ENCODE measurements at regions not wholly inside any gene's neighbourhood (a gene's known extent, or its start where the extent isn't known, plus 50 kb on each side); places are given as distances from the start of the nearest gene placed in this dataset.
A peak's percentile ranks its signal among the peaks of the same experiment; 100 is the strongest.

GRCh38 chr6:146990821-146991798 is 213.1 kb upstream of the STXBP5 start (continued):
- TF ChIP-seq ZNF747 (CRISPR knock-in tag; IDR thresholded peaks at IDR 0.05; ENCODE audit: borderline replicate concordance), result no peak
- no peak for TF ChIP-seq ZNF253 (CRISPR knock-in tag; IDR thresholded peaks at IDR 0.05; ENCODE audit: borderline replicate concordance)
- no peak for TF ChIP-seq PHF20 (CRISPR knock-in tag; IDR thresholded peaks at IDR 0.05)
- TF ChIP-seq, protein P1, sequence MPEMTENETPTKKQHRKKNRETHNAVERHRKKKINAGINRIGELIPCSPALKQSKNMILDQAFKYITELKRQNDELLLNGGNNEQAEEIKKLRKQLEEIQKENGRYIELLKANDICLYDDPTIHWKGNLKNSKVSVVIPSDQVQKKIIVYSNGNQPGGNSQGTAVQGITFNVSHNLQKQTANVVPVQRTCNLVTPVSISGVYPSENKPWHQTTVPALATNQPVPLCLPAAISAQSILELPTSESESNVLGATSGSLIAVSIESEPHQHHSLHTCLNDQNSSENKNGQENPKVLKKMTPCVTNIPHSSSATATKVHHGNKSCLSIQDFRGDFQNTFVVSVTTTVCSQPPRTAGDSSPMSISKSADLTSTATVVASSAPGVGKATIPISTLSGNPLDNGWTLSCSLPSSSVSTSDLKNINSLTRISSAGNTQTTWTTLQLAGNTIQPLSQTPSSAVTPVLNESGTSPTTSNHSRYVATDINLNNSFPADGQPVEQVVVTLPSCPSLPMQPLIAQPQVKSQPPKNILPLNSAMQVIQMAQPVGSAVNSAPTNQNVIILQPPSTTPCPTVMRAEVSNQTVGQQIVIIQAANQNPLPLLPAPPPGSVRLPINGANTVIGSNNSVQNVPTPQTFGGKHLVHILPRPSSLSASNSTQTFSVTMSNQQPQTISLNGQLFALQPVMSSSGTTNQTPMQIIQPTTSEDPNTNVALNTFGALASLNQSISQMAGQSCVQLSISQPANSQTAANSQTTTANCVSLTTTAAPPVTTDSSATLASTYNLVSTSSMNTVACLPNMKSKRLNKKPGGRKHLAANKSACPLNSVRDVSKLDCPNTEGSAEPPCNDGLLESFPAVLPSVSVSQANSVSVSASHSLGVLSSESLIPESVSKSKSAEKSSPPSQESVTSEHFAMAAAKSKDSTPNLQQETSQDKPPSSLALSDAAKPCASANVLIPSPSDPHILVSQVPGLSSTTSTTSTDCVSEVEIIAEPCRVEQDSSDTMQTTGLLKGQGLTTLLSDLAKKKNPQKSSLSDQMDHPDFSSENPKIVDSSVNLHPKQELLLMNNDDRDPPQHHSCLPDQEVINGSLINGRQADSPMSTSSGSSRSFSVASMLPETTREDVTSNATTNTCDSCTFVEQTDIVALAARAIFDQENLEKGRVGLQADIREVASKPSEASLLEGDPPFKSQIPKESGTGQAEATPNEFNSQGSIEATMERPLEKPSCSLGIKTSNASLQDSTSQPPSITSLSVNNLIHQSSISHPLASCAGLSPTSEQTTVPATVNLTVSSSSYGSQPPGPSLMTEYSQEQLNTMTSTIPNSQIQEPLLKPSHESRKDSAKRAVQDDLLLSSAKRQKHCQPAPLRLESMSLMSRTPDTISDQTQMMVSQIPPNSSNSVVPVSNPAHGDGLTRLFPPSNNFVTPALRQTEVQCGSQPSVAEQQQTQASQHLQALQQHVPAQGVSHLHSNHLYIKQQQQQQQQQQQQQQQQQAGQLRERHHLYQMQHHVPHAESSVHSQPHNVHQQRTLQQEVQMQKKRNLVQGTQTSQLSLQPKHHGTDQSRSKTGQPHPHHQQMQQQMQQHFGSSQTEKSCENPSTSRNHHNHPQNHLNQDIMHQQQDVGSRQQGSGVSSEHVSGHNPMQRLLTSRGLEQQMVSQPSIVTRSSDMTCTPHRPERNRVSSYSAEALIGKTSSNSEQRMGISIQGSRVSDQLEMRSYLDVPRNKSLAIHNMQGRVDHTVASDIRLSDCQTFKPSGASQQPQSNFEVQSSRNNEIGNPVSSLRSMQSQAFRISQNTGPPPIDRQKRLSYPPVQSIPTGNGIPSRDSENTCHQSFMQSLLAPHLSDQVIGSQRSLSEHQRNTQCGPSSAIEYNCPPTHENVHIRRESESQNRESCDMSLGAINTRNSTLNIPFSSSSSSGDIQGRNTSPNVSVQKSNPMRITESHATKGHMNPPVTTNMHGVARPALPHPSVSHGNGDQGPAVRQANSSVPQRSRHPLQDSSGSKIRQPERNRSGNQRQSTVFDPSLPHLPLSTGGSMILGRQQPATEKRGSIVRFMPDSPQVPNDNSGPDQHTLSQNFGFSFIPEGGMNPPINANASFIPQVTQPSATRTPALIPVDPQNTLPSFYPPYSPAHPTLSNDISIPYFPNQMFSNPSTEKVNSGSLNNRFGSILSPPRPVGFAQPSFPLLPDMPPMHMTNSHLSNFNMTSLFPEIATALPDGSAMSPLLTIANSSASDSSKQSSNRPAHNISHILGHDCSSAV (CRISPR knock-in tag; IDR thresholded peaks at IDR 0.05; ENCODE audit: borderline replicate concordance), result no peak
- TF ChIP-seq ZFP62 (CRISPR knock-in tag; IDR thresholded peaks at IDR 0.05), result no peak
- no peak for TF ChIP-seq U2AF1 (optimal IDR thresholded peaks at IDR 0.05; ENCODE audit: low read depth, low read length)
- TF ChIP-seq CREB1 (IDR thresholded peaks at IDR 0.05), result peak; percentile 93
- TF ChIP-seq CREB1 (CRISPR knock-in tag; IDR thresholded peaks at IDR 0.05), result peak; percentile 79
- TF ChIP-seq ZNF451 (CRISPR knock-in tag; IDR thresholded peaks at IDR 0.05), result no peak
- TF ChIP-seq, protein P2, sequence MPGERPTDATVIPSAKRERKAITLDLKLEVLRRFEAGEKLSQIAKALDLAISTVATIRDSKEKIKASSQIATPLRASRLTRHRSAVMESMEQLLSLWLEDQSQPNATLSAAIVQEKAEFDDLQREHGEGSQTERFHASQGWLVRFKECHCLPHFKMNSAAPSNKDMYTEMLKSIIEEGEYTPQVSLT (CRISPR knock-in tag; IDR thresholded peaks at IDR 0.05; ENCODE audit: borderline replicate concordance, low read depth), result no peak
- TF ChIP-seq THYN1 (CRISPR knock-in tag; IDR thresholded peaks at IDR 0.05; ENCODE audit: borderline replicate concordance, low read depth), result no peak
- TF ChIP-seq KLF13 (CRISPR knock-in tag; IDR thresholded peaks at IDR 0.05), result no peak
- no peak for TF ChIP-seq ZNF589 (CRISPR knock-in tag; conservative IDR thresholded peaks at IDR 0.05)
- TF ChIP-seq ZNF20 (CRISPR knock-in tag; IDR thresholded peaks at IDR 0.05), result no peak
- TF ChIP-seq ZNF703 (CRISPR knock-in tag; IDR thresholded peaks at IDR 0.05; ENCODE audit: borderline replicate concordance), result no peak
- TF ChIP-seq PHF5A (CRISPR knock-in tag; IDR thresholded peaks at IDR 0.05; ENCODE audit: low read depth, unreplicated experiment), result peak; percentile 38
- no peak for TF ChIP-seq BORCS8-MEF2B (CRISPR knock-in tag; IDR thresholded peaks at IDR 0.05)
- TF ChIP-seq SP4 (CRISPR knock-in tag; IDR thresholded peaks at IDR 0.05), result no peak
- 0 out of 2 replicates have a peak, but pooled peaks have one; percentile 40 for TF ChIP-seq SATB2 (CRISPR knock-in tag; IDR thresholded peaks at IDR 0.05)
- no peak for TF ChIP-seq HIVEP1 (CRISPR knock-in tag; IDR thresholded peaks at IDR 0.05)
